ENCODE measurements at regions not wholly inside any gene's neighbourhood (a gene's known extent, or its start where the extent isn't known, plus 50 kb on each side); places are given as distances from the start of the nearest gene placed in this dataset.
A peak's percentile ranks its signal among the peaks of the same experiment; 100 is the strongest.

- no peaks in the 10 kb centered on the region for H3K36me3 Mint-ChIP-seq
- H3K4me3 Mint-ChIP-seq, result no peak overlapping the region
- ATAC-seq (ENCODE audit: low read depth in 2 of 2) (no peak), DNase-seq (no peak)
- H3K9me3 Mint-ChIP-seq, result peaks cover 0 to 4% (median 2%) of the 10 kb centered on the region in 7 donors
- H3K27ac Mint-ChIP-seq, result no peak overlapping the region
- no peaks in the 10 kb centered on the region for H3K4me1 Mint-ChIP-seq
- H3K27me3 Mint-ChIP-seq, result peaks cover 0 to 7% (median under 1%) of the 10 kb centered on the region in 3 donors
Observed at GRCh38 chr6:168198302-168199180, 119.5 kb upstream of the FRMD1 start.

- DNase-seq, result no peak
- Mint-ChIP-seq H3K4me1 (no peaks in the 10 kb centered on the region), H3K27ac (no peak overlapping the region)
Observed at GRCh38 chr6:168197636-168198301, 118.8 kb upstream of the FRMD1 start.

GRCh38 chr6:168196881-168197635, 118.0 kb upstream of the FRMD1 start:
- H3K36me3 Mint-ChIP-seq, result no peaks in the 10 kb centered on the region
- ATAC-seq (ENCODE audit: low read depth in 2 of 2), result no peak

More at GRCh38 chr6:168197636-168198301, 118.8 kb upstream of the FRMD1 start:
- no peak for ATAC-seq (ENCODE audit: low read depth in 2 of 2)
- Mint-ChIP-seq H3K27me3 (peaks cover 0 to 9% (median 7%) of the 10 kb centered on the region in 3 donors), H3K4me3 (peak overlapping the region in 1 of 8 donors; percentile 15), H3K9me3 (peaks cover 0 to 7% (median 0%) of the 10 kb centered on the region in 7 donors), H3K36me3 (no peaks in the 10 kb centered on the region)

GRCh38 chr6:168196385-168196860, 117.4 kb upstream of the FRMD1 start:
- no peak overlapping the region for H3K27ac Mint-ChIP-seq

More at GRCh38 chr6:168196881-168197635, 118.0 kb upstream of the FRMD1 start:
- Mint-ChIP-seq H3K9me3 (peaks cover 0 to 9% (median 0%) of the 10 kb centered on the region in 7 donors), H3K27ac (no peak overlapping the region), H3K4me1 (no peaks in the 10 kb centered on the region), H3K4me3 (peak overlapping the region in 1 of 8 donors; percentile 29), H3K27me3 (peaks cover 0 to 12% (median 7%) of the 10 kb centered on the region in 3 donors)
- DNase-seq, result no peak

GRCh38 chr6:168195712-168196111, 116.7 kb upstream of the FRMD1 start:
- Mint-ChIP-seq H3K4me3 (no peak overlapping the region), H3K27me3 (peaks cover 0 to 12% (median 3%) of the 10 kb centered on the region in 3 donors), H3K4me1 (no peaks in the 10 kb centered on the region), H3K36me3 (no peaks in the 10 kb centered on the region), H3K9me3 (peaks cover 0 to 6% (median 0%) of the 10 kb centered on the region in 7 donors), H3K27ac (peak overlapping the region in 1 of 6 donors; percentile 30)
- no peak for DNase-seq
- ATAC-seq (ENCODE audit: low read depth in 2 of 2), result no peak

More at GRCh38 chr6:168196385-168196860, 117.4 kb upstream of the FRMD1 start:
- H3K27me3 Mint-ChIP-seq, result peaks cover 0 to 12% (median 7%) of the 10 kb centered on the region in 3 donors
- H3K4me3 Mint-ChIP-seq, result no peak overlapping the region
- peaks cover 0 to 9% (median 0%) of the 10 kb centered on the region in 7 donors for H3K9me3 Mint-ChIP-seq
- ATAC-seq (ENCODE audit: low read depth in 2 of 2) (no peak), DNase-seq (no peak)
- H3K36me3 Mint-ChIP-seq, result no peaks in the 10 kb centered on the region
- no peaks in the 10 kb centered on the region for H3K4me1 Mint-ChIP-seq

GRCh38 chr6:168194732-168195567, 115.9 kb upstream of the FRMD1 start:
- H3K27ac Mint-ChIP-seq, result peak overlapping the region in 1 of 6 donors; percentile 30
- H3K36me3 Mint-ChIP-seq, result no peaks in the 10 kb centered on the region
- H3K4me3 Mint-ChIP-seq, result peak overlapping the region in 1 of 8 donors; percentile 63
- peaks cover 0 to 12% (median 0%) of the 10 kb centered on the region in 3 donors for H3K27me3 Mint-ChIP-seq
- ATAC-seq (ENCODE audit: low read depth in 2 of 2) (no peak), DNase-seq (no peak)
- no peaks in the 10 kb centered on the region for H3K4me1 Mint-ChIP-seq
- H3K9me3 Mint-ChIP-seq, result peaks cover 0 to 6% (median 0%) of the 10 kb centered on the region in 7 donors

GRCh38 chr6:168193816-168194721, 115.1 kb upstream of the FRMD1 start:
- H3K27me3 Mint-ChIP-seq, result peaks cover 0 to 12% (median 0%) of the 10 kb centered on the region in 3 donors
- no peaks in the 10 kb centered on the region for H3K4me1 Mint-ChIP-seq
- no peak overlapping the region for H3K4me3 Mint-ChIP-seq
- no peaks in the 10 kb centered on the region for H3K36me3 Mint-ChIP-seq
- DNase-seq, result no peak
- H3K27ac Mint-ChIP-seq, result no peak overlapping the region
- no peak for ATAC-seq (ENCODE audit: low read depth in 2 of 2)
- H3K9me3 Mint-ChIP-seq, result peaks cover 0 to 6% (median 0%) of the 10 kb centered on the region in 7 donors

GRCh38 chr6:168192901-168193815, 114.1 kb upstream of the FRMD1 start:
- H3K4me3 Mint-ChIP-seq, result no peak overlapping the region
- DNase-seq (no peak), ATAC-seq (ENCODE audit: low read depth in 2 of 2) (no peak)
- H3K36me3 Mint-ChIP-seq, result no peaks in the 10 kb centered on the region
- H3K4me1 Mint-ChIP-seq, result no peaks in the 10 kb centered on the region
- H3K27ac Mint-ChIP-seq, result no peak overlapping the region
- H3K27me3 Mint-ChIP-seq, result peaks cover 0 to 12% (median 0%) of the 10 kb centered on the region in 3 donors
- H3K9me3 Mint-ChIP-seq, result peaks cover 0 to 6% (median 0%) of the 10 kb centered on the region in 7 donors

GRCh38 chr6:168192195-168192900, 113.3 kb upstream of the FRMD1 start:
- Mint-ChIP-seq H3K27me3 (peaks cover 0 to 12% (median 0%) of the 10 kb centered on the region in 3 donors), H3K4me1 (no peaks in the 10 kb centered on the region), H3K9me3 (peaks cover 0 to 6% (median 0%) of the 10 kb centered on the region in 7 donors), H3K27ac (no peak overlapping the region), H3K4me3 (no peak overlapping the region), H3K36me3 (no peaks in the 10 kb centered on the region)
- ATAC-seq (ENCODE audit: low read depth in 2 of 2) (no peak), DNase-seq (no peak)

- Mint-ChIP-seq H3K9me3 (peaks cover 0 to 7% (median 3%) of the 10 kb centered on the region in 7 donors), H3K4me1 (no peaks in the 10 kb centered on the region), H3K27ac (no peak overlapping the region), H3K36me3 (no peaks in the 10 kb centered on the region), H3K27me3 (peaks cover 0 to 12% (median 0%) of the 10 kb centered on the region in 3 donors), H3K4me3 (peak overlapping the region in 2 of 8 donors; percentile 64 to 72)
- DNase-seq (no peak), ATAC-seq (ENCODE audit: low read depth in 2 of 2) (no peak)
Observed at GRCh38 chr6:168190646-168191443, 111.8 kb upstream of the FRMD1 start.
